ENCODE measurements at regions not wholly inside any gene's neighbourhood (a gene's known extent, or its start where the extent isn't known, plus 50 kb on each side); places are given as distances from the start of the nearest gene placed in this dataset.
"Not testable (repeated sequence)": the region's sequence is repeated elsewhere in the genome, so short reads cannot be mapped to it uniquely, and the experiment has no call there.

DNA sequence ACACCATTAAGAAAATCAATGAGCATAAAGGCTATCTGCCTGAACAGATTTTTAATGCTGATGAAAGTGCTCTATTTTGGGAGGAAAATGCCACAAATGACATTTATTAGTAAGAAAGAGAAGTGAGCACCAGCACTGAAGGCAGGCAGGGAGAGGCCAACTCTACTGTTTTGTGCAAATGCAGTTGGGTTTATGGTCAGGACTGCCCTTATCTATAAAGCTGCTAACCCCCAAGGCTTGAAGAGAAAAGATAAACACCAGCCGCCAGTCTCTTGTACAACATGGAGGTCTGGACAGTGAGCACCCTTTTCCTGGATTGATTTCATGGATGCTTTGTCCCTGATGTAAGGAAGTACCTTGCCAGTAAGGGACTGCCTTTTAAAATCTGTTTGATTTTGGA lies 246.8 kb upstream of the SFSWAP start:
- DNase-seq, result no peak

DNA sequence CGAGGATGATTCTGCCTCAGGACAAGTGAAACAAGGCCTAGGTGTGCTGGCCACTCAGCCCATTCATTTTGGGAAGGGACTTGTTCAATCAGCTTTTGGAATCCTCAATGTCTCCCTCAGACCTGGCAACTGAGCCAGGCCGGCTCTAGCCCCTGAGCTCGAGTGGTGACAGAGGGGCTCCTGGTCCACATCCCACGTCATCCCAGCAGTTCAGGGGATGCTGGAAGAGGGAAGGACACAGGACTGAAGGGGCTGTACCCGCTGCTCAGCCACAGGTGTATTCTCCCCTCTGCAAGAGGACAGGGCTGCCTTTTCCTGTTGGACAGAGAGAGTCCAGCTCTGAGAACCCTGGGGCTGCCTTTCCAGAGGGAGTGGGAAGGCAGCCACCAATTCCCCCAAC lies 244.6 kb upstream of the SFSWAP start:
- no peak for DNase-seq

DNA sequence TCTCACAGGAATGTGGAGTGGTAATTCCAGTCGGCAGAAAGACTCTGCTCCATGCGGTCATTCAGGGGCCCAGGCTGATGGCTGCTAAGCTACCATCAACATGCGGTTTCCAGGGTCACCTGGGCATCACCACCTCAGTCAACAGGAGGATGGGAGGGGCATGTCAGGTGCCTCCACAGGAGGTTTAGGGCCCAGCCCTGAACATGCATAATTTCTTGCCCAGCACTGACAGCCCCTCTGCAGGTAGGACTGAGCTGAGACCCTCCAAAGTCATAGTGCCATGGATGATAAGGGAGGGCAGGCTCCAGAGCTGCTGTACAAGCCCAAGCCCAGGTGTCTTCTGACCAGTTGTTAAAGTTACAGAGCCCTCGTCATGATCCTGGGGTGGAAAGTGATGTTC lies 244.0 kb upstream of the SFSWAP start:
- no peak for DNase-seq

DNA sequence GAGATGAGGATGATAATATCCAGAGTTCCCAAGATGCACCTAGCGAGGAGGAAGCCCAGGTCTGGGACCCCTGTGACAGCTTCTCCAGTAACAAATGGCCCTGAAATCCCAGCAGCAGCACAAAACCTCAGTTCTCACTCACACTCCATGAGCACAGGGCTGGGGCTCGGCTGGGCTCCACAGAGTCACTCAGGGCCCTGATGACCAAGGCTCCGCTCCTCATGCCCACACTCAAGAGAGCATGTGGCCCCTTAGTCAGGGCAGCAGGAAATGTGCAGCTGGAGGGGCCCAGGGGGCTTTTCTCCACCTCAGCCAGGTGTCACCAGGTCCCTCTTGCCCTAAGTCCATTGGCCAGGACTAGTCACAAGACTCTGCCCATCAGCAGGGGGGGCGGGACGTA lies 242.7 kb upstream of the SFSWAP start:
- DNase-seq, result no peak

DNA sequence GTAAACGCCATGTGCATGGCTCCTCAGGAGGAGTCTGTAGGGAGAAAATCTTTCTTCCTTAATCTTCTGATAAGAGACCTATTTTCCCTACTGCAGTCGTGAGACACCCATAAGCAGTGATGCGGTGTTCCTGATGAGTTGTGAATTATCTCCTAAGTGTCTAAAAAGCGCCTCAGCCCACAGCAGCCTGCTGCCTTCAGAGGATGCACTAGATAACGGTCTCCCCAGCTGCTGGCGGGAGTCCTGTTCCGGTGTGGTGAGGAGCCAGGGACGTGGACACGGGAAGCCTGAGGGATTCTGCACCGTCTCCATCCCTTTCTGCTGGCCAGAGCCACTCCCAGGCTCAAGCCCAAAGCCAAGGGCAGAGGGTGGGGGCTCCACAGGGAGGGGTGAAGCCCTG lies 240.9 kb upstream of the SFSWAP start:
- DNase-seq, result not testable (repeated sequence)

DNA sequence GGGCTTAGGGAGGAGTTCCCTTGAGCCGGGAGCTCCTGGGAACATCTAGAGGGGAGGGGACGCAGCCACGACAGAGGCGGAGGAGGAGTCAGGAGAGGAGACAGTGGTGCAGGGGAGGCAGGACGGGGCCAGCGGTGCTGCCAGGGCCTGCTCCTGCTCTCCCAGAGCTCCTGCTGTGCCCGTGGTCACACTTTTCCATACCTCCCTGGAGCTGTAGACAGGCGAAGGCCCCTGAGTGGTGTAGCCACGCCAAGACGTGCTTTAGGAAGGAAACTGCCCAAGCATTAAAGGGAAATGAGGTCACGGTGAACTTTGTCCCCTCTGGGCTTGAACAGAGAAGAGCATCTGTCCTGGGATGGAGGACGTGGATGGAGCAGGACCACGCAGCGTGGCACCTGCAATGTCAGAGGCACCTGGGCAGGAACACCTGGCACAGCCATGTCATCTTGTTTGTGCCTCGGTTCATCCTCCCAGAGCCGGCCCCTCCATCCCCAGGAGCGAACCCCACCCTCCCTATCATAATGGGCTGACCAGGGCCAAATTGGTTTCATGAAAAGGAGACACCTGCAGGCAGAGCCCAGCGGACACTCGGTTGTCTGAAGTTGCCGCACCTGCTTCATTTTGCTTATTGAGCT lies 239.5 kb upstream of the SFSWAP start:
- no peak for DNase-seq

DNA sequence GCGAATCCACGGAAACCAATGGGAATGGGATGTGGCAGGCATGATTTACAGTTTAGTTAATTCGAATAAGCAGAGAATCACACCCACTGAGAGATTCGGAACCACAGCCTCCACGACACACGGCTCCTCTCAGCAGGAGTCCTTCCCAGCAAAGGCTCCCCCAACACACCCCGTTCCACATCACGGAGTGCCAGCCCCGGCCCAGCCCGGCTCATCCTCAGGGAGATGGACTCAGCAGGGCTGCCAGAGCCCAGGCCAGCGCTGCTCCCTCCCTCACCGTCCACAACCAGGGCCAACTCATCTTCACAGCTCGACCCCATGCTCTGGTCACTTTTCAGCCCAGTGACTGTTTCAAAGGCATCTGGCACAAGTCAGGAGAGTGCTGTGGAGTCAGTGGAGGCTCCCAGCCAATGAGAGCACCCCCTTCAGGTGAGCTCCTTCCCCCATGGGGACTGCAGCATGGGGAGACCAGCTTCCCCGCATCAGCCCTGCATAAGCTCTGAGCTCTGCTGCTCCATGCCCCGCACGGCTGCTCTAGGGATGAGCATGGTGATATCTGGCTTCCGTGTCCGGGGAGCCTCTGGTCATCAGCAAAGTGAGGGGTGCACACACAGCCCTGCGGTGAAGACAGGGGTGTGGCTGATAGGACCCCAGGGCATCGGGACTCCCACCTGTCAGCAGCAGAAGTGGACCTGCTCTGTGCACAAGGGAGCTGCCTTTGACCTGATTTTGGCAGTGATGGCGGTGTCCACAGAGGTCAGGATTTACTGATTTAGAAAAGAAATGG lies 238.8 kb upstream of the SFSWAP start:
- no peak for DNase-seq

DNA sequence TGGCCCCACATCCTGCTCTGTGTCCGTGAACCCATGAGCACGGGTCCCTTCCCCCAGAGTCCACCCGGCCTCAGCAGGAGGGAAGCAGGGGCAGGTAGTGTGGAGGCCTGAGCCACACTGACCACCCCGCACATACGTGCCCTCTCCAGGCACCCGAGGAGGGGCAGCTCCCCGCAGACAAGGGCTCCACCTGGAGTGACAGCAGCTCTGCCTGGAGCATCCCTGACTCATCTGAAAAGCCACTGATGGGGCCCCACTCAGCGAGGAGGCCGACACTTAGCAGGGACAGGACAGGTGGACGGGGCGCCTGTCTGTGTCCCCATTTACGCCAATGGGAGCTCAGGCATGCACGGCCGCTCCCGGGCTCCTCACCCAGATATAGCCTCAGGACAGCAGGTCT lies 237.6 kb upstream of the SFSWAP start:
- DNase-seq, result no peak

DNA sequence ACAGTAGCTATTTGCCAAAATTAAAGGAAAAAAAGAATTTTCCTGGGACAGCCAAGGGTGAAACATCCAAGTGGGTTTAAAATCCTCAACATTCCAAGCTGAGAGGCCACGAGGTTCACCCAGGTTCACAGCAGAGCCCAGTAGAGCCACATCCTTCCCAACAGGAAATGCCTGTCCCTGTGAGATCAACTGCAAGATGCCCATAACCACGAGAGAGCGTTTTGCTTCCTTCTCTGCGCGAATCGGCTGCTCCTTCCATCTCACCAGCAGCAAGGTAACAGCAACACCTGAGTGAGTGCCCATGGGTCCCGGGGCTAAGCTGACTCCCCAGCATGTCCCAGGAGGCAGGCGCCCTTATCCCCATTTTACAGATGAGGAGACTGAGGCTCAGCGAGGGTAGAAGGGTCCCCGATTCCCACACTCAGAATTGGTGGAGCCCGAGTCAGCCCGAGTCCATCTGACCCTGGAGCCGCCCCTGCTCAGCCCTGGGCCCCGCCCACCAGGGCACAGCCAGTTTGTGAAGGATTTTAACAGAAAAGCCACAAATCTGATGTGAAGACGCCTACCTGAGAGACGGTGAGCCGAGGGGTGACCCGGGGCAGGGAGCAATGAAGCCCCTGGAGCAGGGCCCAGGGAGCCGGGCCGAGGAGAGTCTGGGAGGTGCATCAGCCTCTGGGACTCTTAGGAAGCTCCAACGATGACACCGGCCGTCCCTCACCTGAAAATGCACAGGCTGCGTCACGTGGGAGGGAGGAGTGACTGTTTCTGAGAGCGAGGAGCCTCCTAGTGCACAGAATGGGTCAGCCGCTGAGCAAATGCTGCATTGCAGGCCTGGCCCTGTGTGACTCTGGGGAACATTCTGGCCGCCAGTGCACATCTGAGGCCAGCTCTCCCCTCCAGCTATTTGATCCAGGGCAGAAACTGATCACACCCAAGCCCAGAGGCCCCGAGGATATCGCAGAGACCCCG lies 236.9 kb upstream of the SFSWAP start:
- DNase-seq, result no peak

DNA sequence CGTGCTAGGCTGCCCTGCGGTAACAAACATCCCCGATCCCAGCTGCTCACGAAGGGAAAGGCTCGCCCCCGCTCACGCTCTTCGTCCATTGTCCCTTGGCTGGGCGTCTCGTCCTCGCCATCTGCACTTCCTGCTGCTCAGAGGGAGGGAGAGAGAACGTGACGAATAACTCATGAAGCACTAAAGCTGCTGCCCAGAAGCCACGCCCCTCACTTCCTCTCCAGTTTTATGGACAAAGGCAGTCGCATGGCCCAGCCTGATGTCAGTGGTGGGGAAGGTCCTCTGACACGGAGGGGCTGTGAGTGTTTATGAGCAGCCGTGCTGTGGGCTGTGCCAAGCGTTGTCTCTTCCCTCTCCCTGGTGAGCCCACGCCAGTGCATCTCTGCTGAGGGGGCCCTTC lies 235.9 kb upstream of the SFSWAP start:
- not testable (repeated sequence) for DNase-seq

DNA sequence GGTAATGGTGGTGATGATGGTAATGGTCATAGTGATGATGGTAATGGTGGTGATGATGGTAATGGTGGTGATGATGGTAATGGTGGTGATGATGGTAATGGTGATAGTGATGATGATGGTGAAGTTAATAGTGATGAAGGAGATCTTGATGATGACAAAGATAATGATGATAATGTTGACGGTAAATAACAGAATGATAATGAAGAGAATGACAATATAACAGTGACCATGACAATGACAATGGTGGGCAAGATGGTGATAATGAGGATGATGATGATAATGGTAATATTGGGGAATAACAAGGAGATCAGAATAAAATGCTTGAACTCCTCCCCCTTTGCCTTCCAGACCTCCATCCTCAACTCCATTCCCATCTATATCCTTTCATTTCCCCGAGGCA lies 233.3 kb upstream of the SFSWAP start:
- no peak for DNase-seq

DNA sequence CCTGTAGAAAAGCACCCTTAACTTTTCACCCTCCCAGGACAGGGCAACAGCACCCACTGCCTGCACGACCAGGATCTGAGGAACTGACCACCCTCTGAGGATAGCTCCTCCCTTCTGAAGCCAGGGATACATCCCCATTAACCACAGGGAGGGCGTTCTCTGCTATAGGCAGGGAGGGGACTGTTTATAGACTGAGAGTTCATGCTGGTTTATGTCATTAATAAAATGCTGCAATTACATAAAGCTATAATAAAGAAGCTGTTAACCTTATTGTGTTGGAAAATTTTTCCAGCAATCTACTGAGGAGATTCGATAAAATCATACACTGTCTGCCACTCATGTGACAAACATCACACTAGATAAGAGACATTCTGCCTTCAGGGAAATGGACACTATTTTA lies 232.4 kb upstream of the SFSWAP start:
- DNase-seq, result no peak

DNA sequence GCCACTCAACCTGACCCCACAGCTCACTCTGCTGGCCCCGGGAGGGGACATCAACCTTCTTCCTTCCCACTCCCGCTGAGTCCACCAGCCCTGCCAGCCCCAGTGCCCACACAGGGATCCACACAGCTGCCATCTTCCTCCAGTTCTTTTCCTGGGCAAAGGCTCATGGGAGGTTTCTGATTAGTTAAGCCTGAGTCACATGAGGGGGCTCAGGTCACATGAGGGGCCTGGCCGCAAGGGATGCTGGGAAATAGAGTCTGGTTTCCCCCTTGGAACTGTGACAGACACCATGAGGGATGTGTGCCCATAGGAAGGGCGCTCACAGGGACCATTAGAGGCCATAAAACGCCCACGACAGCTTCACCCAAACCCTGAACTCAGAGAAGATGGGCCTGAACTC lies 228.7 kb upstream of the SFSWAP start:
- DNase-seq, result no peak

DNA sequence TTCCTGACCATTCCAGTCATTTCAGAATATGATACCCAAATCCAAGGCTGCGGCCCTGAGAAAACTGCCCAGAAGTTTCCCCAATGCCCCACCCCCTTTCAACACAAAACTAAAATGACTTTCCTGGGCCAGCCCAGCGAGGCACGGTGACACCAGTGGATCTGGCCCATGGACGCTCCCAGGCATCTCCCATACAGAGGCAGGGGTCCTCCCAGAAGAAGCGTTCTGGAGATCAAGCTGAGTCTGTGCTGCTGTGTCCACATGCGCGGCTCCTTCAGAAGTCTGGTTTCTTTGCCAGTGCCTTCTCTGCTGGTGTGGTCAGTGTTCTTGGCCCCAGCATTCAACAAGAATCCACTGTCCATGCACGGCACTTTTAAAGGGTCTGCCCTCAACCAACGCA lies 228.2 kb upstream of the SFSWAP start:
- no peak for DNase-seq

DNA sequence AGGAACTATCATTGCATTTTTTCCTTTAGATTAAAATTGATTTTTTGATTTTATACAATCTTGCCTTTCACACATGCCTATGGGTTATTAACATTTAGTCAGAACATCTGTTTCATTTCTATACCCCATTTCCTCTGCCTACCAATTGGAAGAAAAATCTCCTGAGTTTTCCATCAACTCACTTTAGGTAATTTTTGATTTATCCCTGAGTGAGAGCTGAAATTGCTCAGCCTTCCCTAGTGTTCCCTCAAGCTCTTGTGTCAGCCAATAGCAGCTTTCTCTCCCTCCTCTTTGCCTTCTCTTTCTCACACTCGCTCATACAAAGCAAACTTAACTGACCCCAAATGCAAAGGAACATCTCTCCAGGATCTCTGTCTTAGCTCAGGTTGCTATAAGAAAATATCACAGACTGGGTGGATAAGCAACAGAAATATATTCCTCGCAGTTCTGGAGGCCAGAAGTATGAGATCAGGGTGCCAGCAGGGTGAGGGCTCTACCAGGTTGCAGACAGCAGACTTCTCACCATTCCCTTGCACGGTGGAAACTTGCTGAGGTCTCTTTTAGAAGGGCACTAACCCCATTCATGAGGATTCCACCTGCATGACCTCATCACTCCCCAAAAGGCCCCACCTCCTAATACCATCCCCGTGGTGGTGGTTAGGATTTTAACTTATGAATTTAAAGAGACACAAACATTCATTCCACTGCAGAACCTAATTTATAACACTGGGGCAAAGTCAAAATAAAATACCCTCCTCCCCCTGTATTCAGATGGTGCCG lies 224.2 kb upstream of the SFSWAP start:
- DNase-seq, result no peak

DNA sequence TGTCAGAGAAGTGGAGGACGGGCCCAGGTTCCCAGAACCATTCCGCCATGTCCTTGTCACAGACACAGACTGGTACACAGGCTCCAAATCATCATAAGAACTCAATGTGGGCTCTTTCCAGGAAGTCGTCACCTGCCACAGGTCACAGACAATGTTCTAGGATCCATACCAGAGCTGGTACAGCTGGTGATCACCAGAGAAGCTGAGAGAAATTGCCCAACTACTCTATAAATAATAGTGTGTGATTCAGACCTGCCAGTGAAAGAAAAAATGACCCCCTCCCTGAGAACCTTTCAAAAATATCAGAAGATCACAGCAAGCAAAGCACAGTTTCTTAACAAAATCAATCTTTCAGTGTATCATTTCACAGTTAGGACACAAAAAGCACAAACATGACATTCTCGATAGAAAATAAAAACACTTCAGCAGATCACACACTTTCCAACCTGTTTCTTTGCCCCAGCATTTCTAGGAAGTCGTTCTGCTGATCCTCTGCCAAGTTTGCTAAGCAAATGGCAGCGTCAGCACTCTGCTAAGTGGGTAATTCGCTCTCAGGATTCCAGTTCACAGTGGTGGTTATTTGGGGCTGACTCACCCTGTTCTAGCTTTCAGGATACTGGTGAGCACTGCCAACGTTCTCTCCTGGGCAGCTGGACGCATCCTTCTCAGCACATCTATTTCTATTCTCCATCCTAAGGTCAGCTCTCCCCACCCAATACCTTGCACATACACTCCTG lies 223.3 kb upstream of the SFSWAP start:
- no peak for DNase-seq

DNA sequence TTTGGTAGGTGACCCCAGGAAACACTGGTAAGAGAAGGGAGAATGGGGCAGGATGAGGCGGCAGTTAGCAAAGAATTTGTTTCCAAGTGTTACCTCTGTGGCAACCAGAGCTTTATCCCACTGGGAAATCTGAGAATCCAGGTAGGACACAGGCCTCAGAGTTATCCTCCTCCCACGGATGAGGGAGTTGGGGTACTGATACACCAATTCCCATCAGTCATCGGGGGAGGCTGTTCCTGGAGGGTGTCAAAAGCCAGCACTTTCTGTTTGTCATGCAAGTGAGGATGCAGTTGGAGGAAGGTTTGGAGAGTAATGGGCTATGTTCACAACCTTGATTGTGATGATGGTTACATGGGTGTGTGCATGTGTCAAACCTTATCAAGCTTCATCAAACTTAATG lies 221.2 kb upstream of the SFSWAP start:
- DNase-seq, result no peak

DNA sequence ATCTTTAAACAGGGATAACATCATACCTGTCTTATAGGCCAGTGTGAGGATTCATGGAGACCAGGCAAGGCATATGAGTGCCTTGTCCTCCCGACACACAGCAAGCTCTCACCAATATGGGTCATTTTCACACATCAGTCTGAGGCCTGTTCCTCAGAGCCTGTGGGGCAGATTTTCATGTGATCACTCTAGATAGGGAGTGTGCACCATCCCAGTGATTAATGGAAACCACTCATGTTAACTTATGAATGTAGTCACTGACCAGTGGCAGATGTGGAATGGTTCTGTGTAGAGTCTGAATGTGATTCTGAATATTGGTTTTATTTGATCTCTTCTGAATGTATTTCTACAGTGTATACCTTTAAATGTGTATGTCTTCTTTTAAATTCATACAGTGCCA lies 219.7 kb upstream of the SFSWAP start:
- DNase-seq, result no peak

DNA sequence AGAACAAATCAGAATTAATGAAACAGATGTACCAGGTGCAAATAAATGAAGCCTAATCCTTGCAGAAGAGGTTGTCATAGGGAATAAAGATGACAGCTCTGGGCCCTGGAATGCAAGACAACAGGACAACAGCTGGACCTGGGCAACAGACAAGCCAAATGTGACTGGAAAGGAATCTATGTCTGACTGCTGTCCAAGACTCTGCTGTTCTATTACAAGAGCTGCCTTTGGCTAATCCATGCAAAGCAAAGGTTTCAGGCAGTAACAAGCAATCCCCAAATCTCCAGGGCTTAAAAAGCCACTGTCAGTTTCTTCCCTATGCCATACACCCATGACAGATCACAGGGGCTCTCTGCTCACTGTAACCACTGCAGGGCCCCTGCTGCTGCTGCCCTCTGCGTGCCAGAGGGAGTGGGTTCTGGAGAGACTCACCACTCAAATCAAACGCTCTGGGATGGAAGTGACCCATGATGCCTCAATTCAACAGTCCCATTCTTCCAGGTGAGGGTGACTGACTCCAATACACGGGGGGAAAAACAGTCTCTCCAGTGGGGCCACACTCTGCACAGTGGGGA lies 218.9 kb upstream of the SFSWAP start:
- DNase-seq, result no peak

DNA sequence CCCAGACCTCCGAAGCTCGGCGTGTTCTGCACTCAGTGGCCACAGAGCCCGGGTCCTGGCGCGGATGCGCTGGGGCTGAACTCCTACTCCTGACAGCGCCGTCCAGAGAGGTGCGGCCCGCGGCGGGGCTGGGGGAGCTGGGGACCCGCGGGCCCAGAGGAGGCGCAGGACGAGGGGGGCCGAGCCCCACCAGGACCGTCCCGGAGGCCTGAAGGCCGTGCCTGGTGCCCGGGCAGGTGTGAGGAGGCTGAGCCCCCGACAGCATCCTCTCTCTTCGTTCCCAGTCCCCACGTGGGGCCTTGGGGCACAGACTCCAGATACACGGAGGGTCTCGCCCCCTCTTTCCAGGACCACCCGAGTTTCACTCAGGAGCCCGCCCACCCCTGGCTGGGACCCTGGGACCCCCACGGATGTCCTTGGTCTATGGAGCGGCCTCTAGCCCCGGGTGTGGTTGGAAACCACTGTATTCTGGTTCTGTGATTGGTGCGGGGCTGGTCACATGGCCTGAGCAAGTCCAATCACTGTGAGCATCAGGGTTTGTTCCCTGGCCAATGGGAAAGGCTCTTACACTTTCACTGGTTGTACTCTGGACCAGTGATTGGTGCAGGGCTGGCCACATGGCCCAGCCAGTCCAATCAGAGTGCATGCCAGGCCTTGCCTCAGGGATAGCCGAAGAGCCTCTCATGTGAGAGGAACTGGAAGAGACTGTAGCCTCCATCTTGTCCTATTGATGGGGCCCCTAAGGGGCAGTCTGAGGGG lies 217.6 kb upstream of the SFSWAP start:
- no peak for DNase-seq

DNA sequence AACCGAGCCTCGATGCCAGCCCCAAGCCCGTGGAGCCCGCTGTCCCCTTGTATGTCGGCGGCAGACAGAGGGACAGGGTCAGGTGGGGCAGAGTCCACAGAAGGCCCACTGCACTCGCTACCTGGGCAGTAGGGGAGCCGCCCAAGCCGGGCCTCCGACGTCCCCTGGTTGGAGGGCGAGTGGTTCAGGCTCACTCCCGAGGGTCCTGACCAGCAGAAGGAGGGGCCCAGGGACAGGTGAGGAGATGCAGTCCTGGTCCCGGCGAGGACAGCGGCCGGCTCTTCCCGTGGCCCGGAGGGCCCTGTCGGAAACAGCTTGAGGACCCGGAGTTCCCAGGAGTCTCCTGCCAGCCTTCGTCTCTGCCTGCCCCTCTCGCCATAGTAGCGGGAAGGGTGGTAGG lies 216.7 kb upstream of the SFSWAP start:
- no peak for DNase-seq
